CD4-positive, alpha-beta memory T cell (primary cell): ENCODE measurements at regions not wholly inside any gene's neighbourhood (a gene's known extent, or its start where the extent isn't known, plus 50 kb on each side); places are given as distances from the start of the nearest gene placed in this dataset.

Experiments
- CTCF ChIA-PET: fragments of 350-600 bp; sonication (Branson Sonifier 250); formaldehyde crosslinking; loops from one replicate; lab custom pipeline; 2021; ENCODE audit warnings: inconsistent platforms; ENCODE audit not compliant: partially characterized antibody; lab: Charles Lee
- POLR2A ChIA-PET: fragments of 350-600 bp; sonication (Branson Sonifier 250); formaldehyde crosslinking; loops from one replicate; lab custom pipeline; 2021; ENCODE audit not compliant: partially characterized antibody; lab: Charles Lee
- DNase-seq, 5 donors: peaks; one replicate each; pipeline versions ENCODE4 v3.0.0 to v3.0.0-alpha.2; 2020 to 2022; ENCODE audit warnings: mixed read lengths in 1 of 5
- H3K27ac ChIP-seq: one replicate; pipeline ENCODE4 v1.7.0; 2013; ENCODE audit warnings: low read depth, low read length
- H3K27me3 ChIP-seq: 2 replicates; pipeline ENCODE4 v1.7.0; 2013; ENCODE audit warnings: mild to moderate bottlenecking, low read length, moderate library complexity; ENCODE audit not compliant: insufficient read depth
- H3K36me3 ChIP-seq: 2 replicates; pipeline ENCODE4 v1.7.0; 2013; ENCODE audit warnings: mild to moderate bottlenecking, low read length, moderate library complexity; ENCODE audit not compliant: insufficient read depth
- H3K4me1 ChIP-seq: 2 replicates; pipeline ENCODE4 v1.7.0; 2013; ENCODE audit warnings: mild to moderate bottlenecking, low read length, moderate library complexity; ENCODE audit not compliant: insufficient read depth
- H3K4me3 ChIP-seq, 2 donors: one replicate each; pipeline ENCODE4 v1.7.0; 2013; ENCODE audit warnings: low read length in 2 of 2, mild to moderate bottlenecking in 1 of 2
- H3K9me3 ChIP-seq, 2 donors: one replicate each; pipeline ENCODE4 v1.7.0; 2013; ENCODE audit warnings: low read length in 2 of 2, control low read depth in 1 of 2; ENCODE audit not compliant: control insufficient read depth in 1 of 2
- H3K27ac Mint-ChIP-seq, 7 donors: one replicate each; pipeline ENCODE4 v1.8.0; 2020 to 2021; ENCODE audit warnings: mixed read lengths in 7 of 7, mild to moderate bottlenecking in 6 of 7, inconsistent platforms in 3 of 7, moderate library complexity in 3 of 7
- H3K27me3 Mint-ChIP-seq, 2 donors: one replicate each; pipeline ENCODE4 v1.8.0; 2020 to 2021; ENCODE audit warnings: mixed read lengths in 2 of 2
- H3K36me3 Mint-ChIP-seq, 2 donors: one replicate each; pipeline ENCODE4 v1.8.0; 2020 to 2021; ENCODE audit warnings: mixed read lengths in 2 of 2, inconsistent platforms in 1 of 2, mild to moderate bottlenecking in 1 of 2
- H3K4me1 Mint-ChIP-seq, 4 donors: one replicate each; pipeline ENCODE4 v1.8.0; 2020 to 2021; ENCODE audit warnings: mixed read lengths in 4 of 4, mild to moderate bottlenecking in 1 of 4
- H3K4me3 Mint-ChIP-seq, 8 donors: one replicate each; pipeline ENCODE4 v1.8.0; 2020 to 2021; ENCODE audit warnings: mixed read lengths in 8 of 8, mild to moderate bottlenecking in 7 of 8, moderate library complexity in 6 of 8, inconsistent platforms in 3 of 8
- H3K9me3 Mint-ChIP-seq, 8 donors: one replicate each; pipeline ENCODE4 v1.8.0; 2020 to 2021; ENCODE audit warnings: mixed read lengths in 8 of 8, mild to moderate bottlenecking in 5 of 8, inconsistent platforms in 3 of 8, moderate library complexity in 1 of 8
- intact Hi-C: fragments of 100-400 bp; cut with micrococcal nuclease; formaldehyde crosslinking; loops from one replicate; pipeline ENCODE4 v1.15.1; 2023

DNA sequence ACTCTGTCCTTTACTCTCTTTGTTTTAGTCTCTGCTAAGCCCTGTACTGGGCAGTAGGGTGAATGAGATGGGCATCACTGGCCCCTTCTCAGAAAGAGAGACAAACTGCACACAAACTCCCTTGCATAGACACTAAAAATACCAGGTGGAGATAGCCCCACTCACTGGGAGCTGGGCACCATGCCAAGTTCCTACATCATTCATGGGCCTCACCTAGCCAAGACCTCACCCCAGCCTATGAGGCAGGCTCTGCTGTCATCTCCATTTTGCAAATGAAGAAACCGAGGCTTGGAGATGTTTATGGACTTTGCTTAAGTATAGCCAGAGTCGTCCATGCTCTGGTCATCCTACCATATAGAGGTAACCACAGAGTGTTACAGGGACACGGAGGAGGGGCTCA is 499.8 kb upstream of the CDH11 start:
- Histone ChIP-seq H3K27ac (no peak overlapping the region), H3K4me3 (no peak overlapping the region), H3K36me3 (no peaks in the 10 kb centered on the region), H3K4me1 (no peaks in the 10 kb centered on the region), H3K9me3 (no peaks in the 10 kb centered on the region), H3K27me3 (no peaks in the 10 kb centered on the region)
- no peaks in the 10 kb centered on the region for H3K4me1 Mint-ChIP-seq
- H3K4me3 Mint-ChIP-seq, result no peak overlapping the region
- intact Hi-C loops, result no loop called here
- H3K27ac Mint-ChIP-seq, result no peak overlapping the region
- H3K9me3 Mint-ChIP-seq, result peaks cover 0 to 9% (median 4%) of the 10 kb centered on the region in 8 donors
- no peaks in the 10 kb centered on the region for H3K36me3 Mint-ChIP-seq
- ChIA-PET CTCF (no interaction called here), POLR2A (no interaction called here)
- no peak for DNase-seq
- no peaks in the 10 kb centered on the region for H3K27me3 Mint-ChIP-seq

DNA sequence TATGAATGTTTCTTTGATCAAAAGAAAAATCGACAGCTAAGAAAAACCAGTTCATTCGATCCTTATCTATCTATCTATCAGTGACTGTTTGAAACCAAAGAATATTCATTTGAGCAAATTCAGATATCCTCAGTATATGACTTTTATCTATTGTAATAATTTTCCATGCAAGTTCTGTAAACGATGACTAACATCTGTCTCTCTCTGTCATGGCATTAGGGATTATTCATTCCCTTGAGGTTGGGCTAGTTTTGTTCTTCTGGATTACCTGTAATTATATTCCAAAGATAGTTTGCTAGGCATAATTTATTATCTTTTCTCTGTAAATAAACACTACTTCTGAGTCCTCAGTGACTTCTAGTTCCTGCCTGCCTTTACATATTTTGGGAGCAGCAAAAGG is 497.7 kb upstream of the CDH11 start:
- Mint-ChIP-seq H3K36me3 (no peaks in the 10 kb centered on the region), H3K27me3 (no peaks in the 10 kb centered on the region), H3K4me1 (no peaks in the 10 kb centered on the region), H3K4me3 (no peak overlapping the region), H3K27ac (no peak overlapping the region), H3K9me3 (peaks cover 1 to 7% (median 4%) of the 10 kb centered on the region in 8 donors)
- H3K4me1 ChIP-seq, result no peaks in the 10 kb centered on the region
- H3K27ac ChIP-seq, result no peak overlapping the region
- H3K9me3 ChIP-seq, result no peaks in the 10 kb centered on the region
- ChIA-PET CTCF (no interaction called here), POLR2A (no interaction called here)
- H3K27me3 ChIP-seq, result no peaks in the 10 kb centered on the region
- DNase-seq, result no peak
- no peaks in the 10 kb centered on the region for H3K36me3 ChIP-seq
- intact Hi-C loops, result no loop called here
- H3K4me3 ChIP-seq, result no peak overlapping the region

DNA sequence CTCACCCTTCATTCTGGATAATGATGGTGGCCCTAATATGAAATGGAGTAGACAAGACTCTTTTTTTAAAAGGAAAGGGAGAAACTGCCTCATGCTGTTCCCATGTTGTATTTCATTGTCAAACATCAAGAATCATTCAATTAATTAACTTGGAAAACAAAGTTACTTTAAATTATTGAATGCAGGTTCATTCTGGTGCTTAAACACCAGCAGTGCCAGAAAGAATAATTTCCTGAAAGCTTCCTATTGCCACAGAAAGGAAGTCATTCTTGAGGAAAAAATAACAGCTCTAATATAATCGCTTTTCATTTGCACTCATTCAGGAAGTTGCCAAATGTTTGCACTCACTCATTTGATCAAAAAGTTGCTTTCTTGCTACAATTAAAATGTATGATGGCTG is 497.1 kb upstream of the CDH11 start:
- no peak overlapping the region for H3K27ac ChIP-seq
- H3K4me3 ChIP-seq, result no peak overlapping the region
- CTCF ChIA-PET, result no interaction called here
- Mint-ChIP-seq H3K4me3 (no peak overlapping the region), H3K36me3 (no peaks in the 10 kb centered on the region), H3K4me1 (no peaks in the 10 kb centered on the region), H3K9me3 (peaks cover 0 to 8% (median 3%) of the 10 kb centered on the region in 8 donors), H3K27ac (no peak overlapping the region), H3K27me3 (no peaks in the 10 kb centered on the region)
- H3K9me3 ChIP-seq, result no peaks in the 10 kb centered on the region
- intact Hi-C loops, result no loop called here
- H3K36me3 ChIP-seq, result no peaks in the 10 kb centered on the region
- no peak for DNase-seq
- H3K4me1 ChIP-seq, result no peaks in the 10 kb centered on the region
- no peaks in the 10 kb centered on the region for H3K27me3 ChIP-seq
- POLR2A ChIA-PET, result no interaction called here

DNA sequence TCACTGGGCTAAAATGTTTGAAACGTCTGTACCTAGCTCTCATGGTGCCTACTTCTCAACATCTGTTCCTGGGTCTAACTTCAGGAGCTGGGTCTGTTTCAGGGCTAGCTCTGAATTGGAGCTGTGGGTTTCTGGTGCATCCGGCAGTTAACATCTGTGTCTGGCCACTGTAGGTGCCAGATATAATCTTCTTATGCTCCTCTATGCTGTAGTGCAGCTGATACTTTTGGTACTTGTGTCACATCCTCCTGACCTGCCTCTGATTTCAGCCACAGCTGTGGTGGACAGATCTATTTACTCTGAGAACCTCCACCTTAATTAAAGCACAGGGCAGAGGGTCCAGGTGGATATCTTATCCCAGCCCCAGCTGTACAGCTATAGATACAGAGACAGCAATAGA is 496.5 kb upstream of the CDH11 start:
- no peak for DNase-seq
- CTCF ChIA-PET, result no interaction called here
- no peak overlapping the region for H3K4me3 ChIP-seq
- no peaks in the 10 kb centered on the region for H3K4me1 ChIP-seq
- H3K27ac ChIP-seq, result no peak overlapping the region
- Mint-ChIP-seq H3K4me1 (no peaks in the 10 kb centered on the region), H3K4me3 (no peak overlapping the region), H3K27me3 (no peaks in the 10 kb centered on the region), H3K36me3 (no peaks in the 10 kb centered on the region), H3K9me3 (peaks cover 0 to 8% (median 3%) of the 10 kb centered on the region in 8 donors), H3K27ac (no peak overlapping the region)
- intact Hi-C loops, result no loop called here
- no peaks in the 10 kb centered on the region for H3K27me3 ChIP-seq
- POLR2A ChIA-PET, result no interaction called here
- H3K36me3 ChIP-seq, result no peaks in the 10 kb centered on the region
- no peaks in the 10 kb centered on the region for H3K9me3 ChIP-seq

DNA sequence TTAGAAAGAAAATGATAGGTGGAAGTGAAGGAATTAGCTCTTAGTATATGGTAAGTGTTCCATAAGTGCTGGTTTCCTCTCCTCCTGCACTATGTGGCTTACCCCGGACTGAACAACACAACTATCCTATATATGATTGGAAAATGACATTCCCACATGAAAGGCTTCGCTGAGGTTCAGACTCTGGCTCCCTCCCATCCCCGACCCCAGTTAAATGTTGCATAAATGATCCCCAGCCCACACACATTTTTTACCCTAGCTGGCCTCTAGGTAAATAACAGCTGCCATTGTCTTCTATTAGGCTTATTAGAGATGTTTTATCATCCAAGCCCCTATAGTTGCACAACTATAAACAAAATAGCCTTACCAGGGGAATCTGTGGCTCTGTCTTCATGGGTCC is 495.6 kb upstream of the CDH11 start:
- intact Hi-C loops, result no loop called here
- H3K4me1 Mint-ChIP-seq, result no peaks in the 10 kb centered on the region
- peaks cover 0 to 8% (median 4%) of the 10 kb centered on the region in 8 donors for H3K9me3 Mint-ChIP-seq
- no peaks in the 10 kb centered on the region for H3K9me3 ChIP-seq
- H3K36me3 Mint-ChIP-seq, result no peaks in the 10 kb centered on the region
- no peaks in the 10 kb centered on the region for H3K36me3 ChIP-seq
- no peaks in the 10 kb centered on the region for H3K27me3 Mint-ChIP-seq
- no peak overlapping the region for H3K4me3 Mint-ChIP-seq
- H3K4me3 ChIP-seq, result no peak overlapping the region
- H3K27ac Mint-ChIP-seq, result no peak overlapping the region
- CTCF ChIA-PET, result no interaction called here
- POLR2A ChIA-PET, result no interaction called here
- no peaks in the 10 kb centered on the region for H3K4me1 ChIP-seq
- no peak overlapping the region for H3K27ac ChIP-seq
- no peaks in the 10 kb centered on the region for H3K27me3 ChIP-seq
- DNase-seq, result no peak

DNA sequence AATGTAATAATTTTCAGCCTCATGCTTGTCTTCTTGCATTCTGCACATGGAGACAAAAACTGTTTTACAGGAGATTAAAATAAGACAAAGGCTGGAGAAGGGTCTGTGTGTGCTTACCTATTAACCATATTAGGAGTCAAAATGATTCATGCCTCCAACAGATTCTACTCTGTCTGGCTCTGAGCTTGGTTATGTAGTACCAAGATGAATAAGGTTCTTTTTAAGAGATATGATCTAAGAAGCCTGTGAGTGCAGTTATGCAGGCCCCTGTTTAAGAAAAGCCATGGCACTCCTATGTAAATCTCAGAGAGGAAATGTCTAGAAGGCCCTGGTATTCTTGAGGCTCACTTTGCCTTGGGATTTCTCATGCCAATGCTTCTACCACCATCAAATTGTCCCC is 486.6 kb upstream of the CDH11 start:
- Histone ChIP-seq H3K4me3 (no peak overlapping the region), H3K36me3 (no peaks in the 10 kb centered on the region), H3K9me3 (no peaks in the 10 kb centered on the region), H3K27ac (no peak overlapping the region), H3K4me1 (no peaks in the 10 kb centered on the region), H3K27me3 (no peaks in the 10 kb centered on the region)
- ChIA-PET CTCF (no interaction called here), POLR2A (no interaction called here)
- intact Hi-C loops, result no loop called here
- H3K27me3 Mint-ChIP-seq, result no peaks in the 10 kb centered on the region
- no peak for DNase-seq
- no peaks in the 10 kb centered on the region for H3K4me1 Mint-ChIP-seq
- peaks cover 0 to 12% (median 5%) of the 10 kb centered on the region in 8 donors for H3K9me3 Mint-ChIP-seq
- no peaks in the 10 kb centered on the region for H3K36me3 Mint-ChIP-seq
- H3K27ac Mint-ChIP-seq, result no peak overlapping the region
- no peak overlapping the region for H3K4me3 Mint-ChIP-seq

DNA sequence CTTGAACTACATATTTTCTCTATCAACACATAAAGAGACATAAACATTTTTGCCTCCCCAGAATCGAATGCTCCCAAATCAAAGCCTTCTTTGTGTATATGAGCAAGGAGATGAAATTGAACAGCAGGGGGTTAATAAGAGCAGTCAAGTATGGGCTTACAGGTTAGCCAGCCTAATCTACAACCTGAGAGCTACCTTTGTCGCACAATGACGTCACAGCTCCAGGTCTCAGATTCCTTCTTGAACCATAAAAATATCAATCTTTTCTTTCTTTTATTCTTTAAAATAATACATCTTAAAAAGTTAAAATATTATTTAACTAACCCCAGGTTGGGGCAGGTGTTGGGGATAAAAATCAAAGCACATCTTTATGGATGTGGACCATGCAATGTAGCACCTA is 482.9 kb upstream of the CDH11 start:
- Mint-ChIP-seq H3K27ac (no peak overlapping the region), H3K4me3 (no peak overlapping the region), H3K4me1 (no peaks in the 10 kb centered on the region), H3K36me3 (no peaks in the 10 kb centered on the region), H3K9me3 (peaks cover 5 to 31% (median 7%) of the 10 kb centered on the region in 8 donors), H3K27me3 (peaks cover 0 to 2% of the 10 kb centered on the region in 2 donors)
- no peaks in the 10 kb centered on the region for H3K27me3 ChIP-seq
- no peak overlapping the region for H3K4me3 ChIP-seq
- no peaks in the 10 kb centered on the region for H3K9me3 ChIP-seq
- H3K4me1 ChIP-seq, result no peaks in the 10 kb centered on the region
- no peak for DNase-seq
- ChIA-PET CTCF (no interaction called here), POLR2A (no interaction called here)
- no peaks in the 10 kb centered on the region for H3K36me3 ChIP-seq
- intact Hi-C loops, result no loop called here
- H3K27ac ChIP-seq, result no peak overlapping the region

DNA sequence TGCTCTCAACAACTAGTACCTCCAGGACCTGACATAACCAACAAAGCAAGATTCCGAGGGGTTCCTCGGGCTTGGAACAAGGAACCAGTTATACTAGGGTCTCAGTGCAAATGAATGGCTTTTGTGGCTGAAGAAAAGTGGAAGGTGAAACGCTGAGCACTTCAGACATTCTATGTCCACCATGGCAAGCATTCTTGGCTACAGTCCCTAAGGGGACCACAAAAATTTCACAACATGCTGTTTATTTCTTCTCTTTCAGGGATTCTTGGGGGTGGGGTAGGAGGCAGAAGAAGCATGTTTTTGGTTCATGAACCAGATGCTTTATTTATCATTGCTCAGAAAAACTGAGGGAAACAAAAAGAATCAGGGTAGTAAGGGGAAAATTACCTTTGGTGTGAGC is 479.9 kb upstream of the CDH11 start:
- H3K9me3 Mint-ChIP-seq, result peaks cover 3 to 32% (median 8%) of the 10 kb centered on the region in 8 donors
- intact Hi-C loops, result no loop called here
- Histone ChIP-seq H3K9me3 (no peaks in the 10 kb centered on the region), H3K27me3 (no peaks in the 10 kb centered on the region), H3K27ac (no peak overlapping the region), H3K36me3 (no peaks in the 10 kb centered on the region), H3K4me3 (no peak overlapping the region), H3K4me1 (no peaks in the 10 kb centered on the region)
- no peak overlapping the region for H3K4me3 Mint-ChIP-seq
- no peak for DNase-seq
- ChIA-PET CTCF (no interaction called here), POLR2A (no interaction called here)
- H3K4me1 Mint-ChIP-seq, result no peaks in the 10 kb centered on the region
- no peaks in the 10 kb centered on the region for H3K36me3 Mint-ChIP-seq
- H3K27me3 Mint-ChIP-seq, result peaks cover 0 to 2% of the 10 kb centered on the region in 2 donors
- H3K27ac Mint-ChIP-seq, result no peak overlapping the region
